HEK293 (cell line): ENCODE measurements at regions not wholly inside any gene's neighbourhood (a gene's known extent, or its start where the extent isn't known, plus 50 kb on each side); places are given as distances from the start of the nearest gene placed in this dataset.

ENCODE experiments used
- CTCF ChIA-PET: fragments of 350-600 bp; formaldehyde crosslinking; extraction: SDS; loops from one replicate; lab custom pipeline; 2021; ENCODE audit warnings: antibody characterized with exemption; lab: Yijun Ruan, JAX
- POLR2A ChIA-PET: fragments of 300-600 bp; formaldehyde crosslinking; extraction: SDS; loops from one replicate; lab custom pipeline; 2020; ENCODE audit warnings: antibody characterized with exemption, inconsistent platforms; lab: Yijun Ruan, JAX
- H3K27ac ChIP-seq: fragments of 200-500 bp; sonication (Bioruptor generic); 2 replicates; pipeline ENCODE4 v1.5.1; 2014; ENCODE audit warnings: low read depth, low read length, control low read depth, inconsistent platforms; ENCODE audit errors: extremely low read depth
- H3K36me3 ChIP-seq, 2 experiments: fragments of 200-500 bp in 1 of 2; sonication (Bioruptor generic) in 1 of 2; 1 replicate in 1 of 2; 2 replicates in 1 of 2; pipeline ENCODE4 v1.5.1; 2014 to 2017; ENCODE audit warnings: inconsistent platforms in 2 of 2, low read length in 2 of 2; ENCODE audit not compliant: control insufficient read depth in 2 of 2, insufficient read depth in 1 of 2
- H3K4me1 ChIP-seq: fragments of 200-500 bp; sonication (Bioruptor generic); 2 replicates; pipeline ENCODE4 v1.5.1; 2014; ENCODE audit warnings: mild to moderate bottlenecking, low read length, inconsistent platforms; ENCODE audit not compliant: control insufficient read depth, insufficient read depth
- H3K4me3 ChIP-seq: 2 replicates; pipeline ENCODE4 v1.5.1; 2011; ENCODE audit warnings: low read depth, mild to moderate bottlenecking, control low read depth, low read length, moderate library complexity
- H3K9me3 ChIP-seq: fragments of 200-500 bp; sonication (Bioruptor generic); 2 replicates; pipeline ENCODE4 v1.5.1; 2014; ENCODE audit warnings: low read depth, low read length, inconsistent platforms; ENCODE audit not compliant: control insufficient read depth, insufficient read depth
- ATF2 ChIP-seq: fragments of 450-650 bp; formaldehyde crosslinking; IDR thresholded peaks from 2 replicates; pipeline ENCODE4 v1.5.1; 2016; ENCODE audit warnings: missing biosample characterization, missing genetic modification characterization, low read depth
- GLIS2 ChIP-seq: fragments of 450-650 bp; formaldehyde crosslinking; IDR thresholded peaks from 2 replicates; pipeline ENCODE4 v1.5.1; 2016; ENCODE audit warnings: missing biosample characterization, missing genetic modification characterization
- INSM2 ChIP-seq: fragments of 450-650 bp; formaldehyde crosslinking; IDR thresholded peaks from 2 replicates; pipeline ENCODE4 v1.5.1; 2016; ENCODE audit warnings: missing biosample characterization, missing genetic modification characterization
- YY2 ChIP-seq: fragments of 450-650 bp; formaldehyde crosslinking; IDR thresholded peaks from 2 replicates; pipeline ENCODE4 v1.5.1; 2016; ENCODE audit warnings: missing biosample characterization, missing genetic modification characterization
- ZBTB26 ChIP-seq: fragments of 450-650 bp; formaldehyde crosslinking; optimal IDR thresholded peaks from 2 replicates; pipeline ENCODE3; 2016; ENCODE audit warnings: missing biosample characterization, mild to moderate bottlenecking, missing genetic modification characterization
- ZNF239 ChIP-seq: fragments of 450-650 bp; formaldehyde crosslinking; IDR thresholded peaks from 2 replicates; pipeline ENCODE4 v1.5.1; 2016; ENCODE audit warnings: missing biosample characterization, missing genetic modification characterization
- ZNF24 ChIP-seq: fragments of 450-650 bp; formaldehyde crosslinking; IDR thresholded peaks from 2 replicates; pipeline ENCODE4 v1.5.1; 2016; ENCODE audit warnings: missing biosample characterization, missing genetic modification characterization
- ZNF280C ChIP-seq: fragments of 450-650 bp; formaldehyde crosslinking; IDR thresholded peaks from 2 replicates; pipeline ENCODE4 v1.5.1; 2016; ENCODE audit warnings: missing biosample characterization, missing genetic modification characterization
- ZNF280D ChIP-seq: fragments of 450-650 bp; formaldehyde crosslinking; IDR thresholded peaks from 2 replicates; pipeline ENCODE4 v1.5.1; 2016; ENCODE audit warnings: missing biosample characterization, missing genetic modification characterization
- ZNF354C ChIP-seq: fragments of 450-650 bp; formaldehyde crosslinking; IDR thresholded peaks from 2 replicates; pipeline ENCODE4 v1.5.1; 2016; ENCODE audit warnings: missing biosample characterization, missing genetic modification characterization, low read depth, borderline replicate concordance
- ZNF362 ChIP-seq: fragments of 450-650 bp; formaldehyde crosslinking; IDR thresholded peaks from 2 replicates; pipeline ENCODE4 v1.5.1; 2016; ENCODE audit warnings: missing biosample characterization, missing genetic modification characterization
- ZNF37A ChIP-seq: fragments of 450-650 bp; IDR thresholded peaks from 2 replicates; pipeline ENCODE4 v1.5.1; 2018; ENCODE audit warnings: missing biosample characterization, missing genetic modification characterization
- ZNF416 ChIP-seq: fragments of 450-650 bp; formaldehyde crosslinking; IDR thresholded peaks from 2 replicates; pipeline ENCODE4 v1.5.1; 2016; ENCODE audit warnings: missing biosample characterization, missing genetic modification characterization
- ZNF423 ChIP-seq: fragments of 450-650 bp; formaldehyde crosslinking; IDR thresholded peaks from 2 replicates; pipeline ENCODE4 v1.5.1; 2016; ENCODE audit warnings: missing biosample characterization, missing genetic modification characterization
- ZNF473 ChIP-seq: fragments of 450-650 bp; formaldehyde crosslinking; IDR thresholded peaks from 2 replicates; pipeline ENCODE4 v1.5.1; 2017; ENCODE audit warnings: missing biosample characterization, missing genetic modification characterization
- ZNF48 ChIP-seq: fragments of 450-650 bp; formaldehyde crosslinking; IDR thresholded peaks from 2 replicates; pipeline ENCODE4 v1.5.1; 2016; ENCODE audit warnings: missing biosample characterization, missing genetic modification characterization
- ZNF488 ChIP-seq: fragments of 450-650 bp; formaldehyde crosslinking; IDR thresholded peaks from 2 replicates; pipeline ENCODE4 v1.5.1; 2016; ENCODE audit warnings: missing biosample characterization, missing genetic modification characterization
- ZNF704 ChIP-seq: fragments of 450-650 bp; formaldehyde crosslinking; IDR thresholded peaks from 2 replicates; pipeline ENCODE4 v1.5.1; 2016; ENCODE audit warnings: missing biosample characterization, missing genetic modification characterization
- ZNF707 ChIP-seq: fragments of 450-650 bp; formaldehyde crosslinking; IDR thresholded peaks from 2 replicates; pipeline ENCODE4 v1.5.1; 2016; ENCODE audit warnings: missing biosample characterization, missing genetic modification characterization
- ZSCAN23 ChIP-seq: fragments of 450-650 bp; formaldehyde crosslinking; IDR thresholded peaks from 2 replicates; pipeline ENCODE4 v1.5.1; 2016; ENCODE audit warnings: missing biosample characterization, missing genetic modification characterization

- TF ChIP-seq ZNF280D (tag by site-specific recombination), result no peak
- TF ChIP-seq ZBTB26 (tag by site-specific recombination), result no peak
- TF ChIP-seq YY2, result no peak
- no peak for TF ChIP-seq ZNF354C (tag by site-specific recombination)
- TF ChIP-seq ZNF423 (tag by site-specific recombination), result no peak
- TF ChIP-seq ZNF362, result no peak
- TF ChIP-seq ZNF48 (tag by site-specific recombination), result no peak
- TF ChIP-seq ZNF488 (tag by site-specific recombination), result no peak
- TF ChIP-seq ZNF707, result no peak
- TF ChIP-seq, all 188 proteins: peak for 0
Measured at GRCh38 chr9:99288830-99289229, 66.7 kb downstream of the SEC61B start (continued).

GRCh38 chr9:99294850-99295461, 72.9 kb downstream of the SEC61B start:
- H3K9me3 ChIP-seq, result no peaks in the 10 kb centered on the region
- POLR2A ChIA-PET, result no interaction called here
- H3K4me3 ChIP-seq, result no peak overlapping the region
- no peak overlapping the region for H3K27ac ChIP-seq
- no peaks in the 10 kb centered on the region for H3K4me1 ChIP-seq
- CTCF ChIA-PET, result no interaction called here
- TF ChIP-seq ZNF239 (tag by site-specific recombination), result no peak
- no peak for TF ChIP-seq ZNF37A
- TF ChIP-seq ZSCAN23 (tag by site-specific recombination), result no peak
- no peak for TF ChIP-seq ZNF280C (tag by site-specific recombination)
- H3K36me3 ChIP-seq, result no peaks in the 10 kb centered on the region

GRCh38 chr9:99296291-99296951, 74.3 kb downstream of the SEC61B start:
- ChIA-PET CTCF (no interaction called here), POLR2A (no interaction called here)
- no peaks in the 10 kb centered on the region for H3K36me3 ChIP-seq
- H3K9me3 ChIP-seq, result no peaks in the 10 kb centered on the region
- no peak overlapping the region for H3K27ac ChIP-seq
- H3K4me3 ChIP-seq, result no peak overlapping the region
- no peaks in the 10 kb centered on the region for H3K4me1 ChIP-seq
- TF ChIP-seq ZNF473 (no peak), ATF2 (tag by site-specific recombination) (no peak), ZNF416 (no peak), ZNF704 (tag by site-specific recombination) (no peak), GLIS2 (no peak), INSM2 (tag by site-specific recombination) (no peak), ZNF24 (tag by site-specific recombination) (no peak)
